HG03575 (cell line): ENCODE measurements at regions not wholly inside any gene's neighbourhood (a gene's known extent, or its start where the extent isn't known, plus 50 kb on each side); places are given as distances from the start of the nearest gene placed in this dataset.
"Not testable (repeated sequence)": the region's sequence is repeated elsewhere in the genome, so short reads cannot be mapped to it uniquely, and the experiment has no call there.

Experiments
- ATAC-seq: cut with Tn5 transposase; IDR thresholded peaks from one replicate; pipeline ENCODE4 v1.9.1; 2021; ENCODE audit not compliant: unreplicated experiment, insufficient number of reproducible peaks, low FRiP score; ENCODE audit errors: extremely low read depth

DNA sequence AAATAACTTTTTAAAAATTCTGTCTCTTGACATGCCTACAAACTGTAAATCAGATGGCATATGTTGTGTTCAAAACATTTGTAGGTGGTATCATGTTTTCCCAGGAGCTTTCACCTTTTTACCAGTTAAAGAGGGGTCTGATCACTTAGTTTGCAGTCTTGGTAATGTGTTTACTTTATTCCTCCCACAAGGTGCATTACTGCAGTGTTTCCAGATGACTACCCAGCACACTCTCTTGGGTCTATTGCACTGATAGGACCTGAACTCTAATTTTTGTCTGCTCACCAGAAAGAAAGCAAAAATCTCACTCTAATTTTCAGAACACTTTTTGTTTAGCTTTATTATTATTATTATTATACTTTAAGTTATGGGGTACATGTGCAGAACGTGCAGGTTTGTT is 734.1 kb downstream of the GBE1 start:
- ATAC-seq, result no peak

DNA sequence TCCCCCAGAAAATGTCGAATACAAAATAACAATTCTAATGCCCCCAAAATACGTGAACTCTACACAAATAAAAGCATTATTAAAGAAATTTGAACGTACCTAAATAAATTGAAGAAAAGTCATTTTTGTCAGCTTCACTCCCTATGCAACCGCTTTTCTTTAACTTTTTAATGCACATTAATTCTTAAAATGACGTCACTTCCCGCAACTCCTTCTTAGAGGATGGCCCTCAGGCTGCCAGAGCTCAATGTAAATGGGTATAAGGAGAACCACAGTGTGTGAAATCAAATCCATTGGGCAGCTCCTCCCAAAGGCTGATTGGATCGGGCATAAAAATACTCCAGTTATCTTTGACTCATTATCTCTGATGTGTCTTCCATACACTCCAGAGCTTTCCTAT is 736.9 kb downstream of the GBE1 start:
- ATAC-seq, result no peak

DNA sequence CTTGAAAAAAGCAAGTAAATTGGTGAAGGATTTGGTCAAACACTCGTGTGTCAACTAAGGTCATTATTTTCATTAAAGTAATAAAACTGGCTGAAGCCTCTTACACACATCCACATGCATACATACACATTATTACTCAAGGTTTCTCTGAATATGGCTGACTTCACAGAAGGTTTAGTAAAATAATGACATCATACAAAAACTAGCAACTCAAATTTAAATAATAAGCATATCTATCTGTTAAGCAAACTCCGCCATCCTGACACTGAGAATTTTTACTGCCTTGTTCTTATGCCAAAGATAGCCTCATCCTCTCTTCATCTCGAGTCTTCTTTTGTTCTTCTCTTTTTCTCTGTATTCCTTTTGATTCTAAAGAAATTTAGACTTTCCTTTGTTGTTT is 739.1 kb downstream of the GBE1 start:
- no peak for ATAC-seq

DNA sequence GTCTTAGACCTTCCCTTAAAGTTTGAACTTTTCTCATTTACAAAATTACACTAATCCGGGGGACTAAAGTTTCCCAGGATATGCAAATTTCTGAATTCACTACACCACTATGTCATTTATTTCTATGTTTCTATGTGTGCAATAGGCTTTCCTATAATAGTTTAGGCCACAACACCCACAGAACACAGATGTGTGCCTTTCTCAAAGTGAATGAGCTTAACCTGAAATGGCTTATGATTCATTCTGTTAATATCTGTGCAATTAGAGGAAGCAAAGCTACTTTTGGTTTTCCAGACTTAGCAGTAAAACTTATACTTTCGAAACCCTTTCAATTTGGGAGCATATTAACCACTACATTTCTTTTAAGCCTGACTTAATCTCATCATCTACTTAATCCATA is 748.1 kb downstream of the GBE1 start:
- no peak for ATAC-seq

DNA sequence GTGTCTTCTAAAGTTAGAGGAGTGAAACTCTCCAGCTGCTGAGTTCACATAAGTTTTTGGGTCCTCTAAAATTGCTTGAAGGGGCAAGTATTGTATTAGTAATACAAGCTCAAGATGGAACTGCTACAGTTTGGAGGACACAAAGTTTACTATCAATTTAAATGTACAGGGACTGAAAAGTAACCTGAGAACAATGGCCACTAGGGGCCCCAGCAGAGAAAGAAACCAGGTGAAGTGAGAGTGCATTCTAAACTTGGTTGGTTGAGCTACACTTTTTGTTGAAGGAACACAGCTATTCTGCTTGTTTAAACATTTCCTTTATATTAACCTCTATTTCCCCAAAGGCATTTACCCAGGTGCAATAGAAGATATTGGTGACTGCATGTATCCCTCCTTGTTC is 755.5 kb downstream of the GBE1 start:
- no peak for ATAC-seq

DNA sequence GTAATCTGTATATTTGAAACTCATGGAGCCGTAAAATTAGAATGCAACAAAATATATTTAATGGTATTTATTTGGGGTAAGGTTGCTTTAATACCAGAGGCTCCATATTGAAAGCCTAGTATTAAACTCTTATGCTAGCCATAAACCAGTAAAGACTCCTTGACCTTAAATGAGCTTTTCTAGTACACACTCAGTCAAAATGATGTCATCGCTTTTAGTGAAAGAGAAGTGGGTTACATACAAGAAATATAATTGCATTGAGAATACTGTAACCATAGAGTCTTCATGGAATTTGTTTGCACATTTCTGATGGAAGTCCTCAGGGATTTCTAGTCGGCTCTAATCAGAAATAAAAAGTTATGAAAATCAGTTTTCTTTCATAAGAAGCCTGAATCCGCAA is 757.6 kb downstream of the GBE1 start:
- ATAC-seq, result no peak

DNA sequence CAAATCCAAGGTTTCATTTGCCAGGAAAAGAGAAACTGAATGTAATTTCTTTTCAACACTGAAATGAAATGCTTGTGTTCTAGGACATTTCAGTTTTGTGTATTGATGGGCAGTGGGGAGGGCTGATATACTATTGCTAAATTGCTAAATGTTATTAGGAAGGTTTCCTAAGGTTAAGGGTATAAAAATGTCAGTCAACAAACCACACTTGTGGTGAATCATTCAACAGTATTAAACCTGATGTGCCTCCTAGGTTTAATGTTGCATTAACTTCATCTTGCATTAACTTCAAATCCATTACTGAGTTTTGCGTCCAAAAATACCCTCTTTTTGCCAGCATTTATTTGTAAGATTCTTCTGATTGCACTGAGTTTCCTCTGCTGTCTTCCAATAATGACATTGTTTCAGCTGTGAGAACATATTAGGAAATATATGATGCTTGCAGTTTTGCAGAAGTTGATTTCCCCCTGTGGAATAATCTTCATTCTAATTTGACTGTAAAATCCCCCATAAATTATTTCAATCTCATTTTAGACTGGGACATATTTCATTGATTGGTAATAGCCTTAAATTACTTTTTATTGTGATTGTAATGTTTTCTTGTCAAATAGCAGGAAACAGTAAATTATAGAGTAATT is 758.3 kb downstream of the GBE1 start:
- ATAC-seq, result no peak

DNA sequence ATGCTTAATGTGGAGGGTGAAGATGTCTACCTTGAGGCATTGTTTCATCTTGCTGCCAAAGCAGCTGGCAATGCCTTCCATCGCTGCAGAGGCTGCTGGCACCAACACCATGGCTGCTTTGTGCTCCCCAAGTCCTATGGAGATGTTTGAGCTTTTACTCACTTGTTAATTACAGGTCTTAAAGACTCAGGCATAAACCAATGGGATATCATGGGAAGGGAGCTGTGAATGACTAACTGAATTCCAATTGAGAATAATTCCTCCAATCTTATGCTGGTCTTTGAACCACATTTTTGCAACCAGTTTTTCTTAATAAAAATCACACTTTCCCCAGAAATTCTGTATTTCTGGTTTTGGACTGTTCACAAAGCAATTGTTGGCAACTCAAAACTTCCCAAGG is 762.0 kb downstream of the GBE1 start:
- ATAC-seq, result no peak

DNA sequence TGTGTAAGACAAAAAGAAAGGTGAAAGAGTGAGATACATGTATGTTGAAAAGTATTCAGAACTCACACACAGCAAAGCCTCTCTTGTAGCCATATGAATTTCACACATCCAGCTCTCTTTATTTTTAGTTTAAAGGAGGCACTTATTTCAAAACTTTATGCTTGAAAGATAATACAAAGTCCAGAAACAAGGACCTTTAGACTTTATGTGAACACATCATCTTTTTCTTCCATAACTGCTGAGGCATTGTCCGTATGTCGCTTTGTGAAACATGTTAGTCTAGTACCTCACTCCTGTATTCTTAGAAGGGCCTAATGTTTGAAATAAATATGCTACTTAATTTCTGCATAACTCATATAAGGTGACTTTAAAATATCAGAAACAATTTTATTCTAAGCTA is 763.4 kb downstream of the GBE1 start:
- no peak for ATAC-seq

DNA sequence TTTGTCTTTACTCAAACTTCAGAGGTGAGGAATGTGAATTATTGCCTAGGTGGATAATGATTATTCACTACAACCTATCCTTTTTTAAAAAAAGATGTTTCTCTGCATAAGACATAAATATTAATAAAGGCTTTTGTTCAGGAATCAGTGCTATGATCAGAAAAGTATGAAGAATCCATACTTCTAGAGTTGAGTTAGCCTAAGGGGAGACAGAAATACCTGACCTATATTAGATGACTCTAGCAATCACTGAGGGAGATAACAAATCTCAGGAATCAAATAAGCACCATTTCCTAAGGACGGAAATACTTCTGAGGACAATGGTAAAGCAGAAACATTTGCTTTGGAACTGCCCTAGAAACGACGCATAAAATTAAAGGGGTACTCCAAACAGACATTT is 763.8 kb downstream of the GBE1 start:
- no peak for ATAC-seq

DNA sequence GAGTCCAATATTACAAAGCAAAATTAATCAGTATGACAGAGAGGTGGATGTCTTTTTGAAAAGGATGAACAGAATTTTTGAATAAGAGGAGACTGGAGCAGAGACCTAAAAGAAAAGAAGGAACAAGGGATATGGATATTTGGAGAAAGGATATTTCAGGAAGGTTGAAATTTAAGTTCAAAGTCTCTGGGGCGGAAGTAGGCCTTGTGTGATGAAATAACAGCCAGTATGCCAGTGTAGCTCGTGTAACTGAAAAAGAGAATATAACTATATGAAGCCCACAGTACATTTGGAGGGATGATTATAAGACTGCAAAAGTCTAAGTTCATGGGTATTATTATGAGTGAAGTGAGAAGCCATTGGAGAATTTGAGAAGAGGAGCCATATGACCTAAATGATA is 766.7 kb downstream of the GBE1 start:
- no peak for ATAC-seq

DNA sequence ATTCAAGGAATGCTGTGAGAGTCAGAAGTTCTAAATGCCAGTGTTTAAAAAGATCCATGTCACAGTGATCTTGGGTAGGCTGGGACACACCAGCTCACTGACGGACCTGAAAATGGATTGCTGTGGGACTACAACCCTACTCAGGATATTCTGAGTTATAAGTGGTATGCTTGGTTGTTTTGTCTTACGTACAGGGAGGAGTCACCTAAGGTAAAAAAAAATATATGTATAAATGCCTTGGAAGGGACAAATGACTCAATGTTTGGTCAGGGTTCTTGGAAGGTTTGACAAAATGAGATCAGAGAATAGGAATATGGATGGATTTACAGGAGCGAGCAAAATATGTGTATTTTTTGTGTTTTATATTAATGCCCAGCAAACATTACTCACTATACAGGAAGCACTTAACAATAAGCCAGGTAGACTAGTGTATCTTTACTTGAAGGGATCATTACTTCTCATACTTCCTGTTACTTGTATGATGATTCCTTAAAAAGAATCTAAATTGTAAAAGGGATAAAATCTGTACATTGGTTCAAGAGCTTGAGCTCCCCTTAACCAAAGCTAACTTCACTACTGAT is 767.3 kb downstream of the GBE1 start:
- no peak for ATAC-seq

DNA sequence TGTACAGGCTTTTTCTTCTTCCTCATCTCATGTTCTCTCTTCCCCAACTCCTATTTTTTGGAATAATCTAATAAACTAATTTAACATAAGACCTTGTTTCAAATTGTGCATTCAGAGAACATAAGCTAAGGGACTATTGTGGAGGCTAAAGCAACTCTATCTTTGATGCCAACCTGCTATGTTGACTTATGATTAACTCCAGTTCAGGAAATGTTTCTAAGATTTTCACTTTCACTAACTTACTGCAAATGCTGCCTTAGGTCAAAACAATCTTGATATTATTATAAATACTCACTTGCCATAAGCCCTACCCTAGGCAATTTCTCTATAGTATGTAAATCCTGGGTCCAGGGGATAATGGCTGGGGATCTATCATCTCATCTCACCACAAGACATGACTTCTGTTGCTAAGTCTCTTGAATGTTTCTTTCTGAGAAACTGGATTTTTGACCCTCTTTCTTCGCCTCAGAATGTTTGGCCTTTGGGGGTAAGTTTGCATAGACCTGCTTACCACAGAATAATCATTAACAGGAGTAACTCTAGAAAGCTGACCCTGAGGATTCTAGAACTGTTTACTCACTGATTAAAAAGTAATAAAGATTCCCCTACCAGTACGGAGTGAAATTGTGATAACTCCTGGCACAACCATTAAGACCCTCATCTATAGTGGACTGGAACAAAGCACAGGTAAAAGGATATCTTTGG is 768.1 kb downstream of the GBE1 start:
- no peak for ATAC-seq

DNA sequence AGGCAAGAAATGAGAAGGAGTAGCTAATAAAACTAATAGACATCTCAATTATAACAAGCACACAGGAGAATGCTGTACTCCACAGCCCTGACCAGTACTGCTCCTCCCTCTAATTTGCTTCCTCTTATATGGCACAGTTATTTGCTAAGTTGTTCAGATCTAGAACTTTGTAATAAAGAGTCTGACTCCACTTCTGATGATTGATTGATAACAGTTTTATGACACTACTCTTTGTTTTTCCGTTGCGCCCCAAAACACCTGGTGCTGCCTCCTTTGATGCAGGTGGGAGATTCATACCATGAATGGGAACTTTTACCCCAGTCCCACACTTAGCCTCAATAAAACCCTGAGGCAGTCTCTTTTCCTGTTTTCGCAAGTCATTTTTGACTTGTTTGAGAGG is 777.7 kb downstream of the GBE1 start:
- no peak for ATAC-seq

DNA sequence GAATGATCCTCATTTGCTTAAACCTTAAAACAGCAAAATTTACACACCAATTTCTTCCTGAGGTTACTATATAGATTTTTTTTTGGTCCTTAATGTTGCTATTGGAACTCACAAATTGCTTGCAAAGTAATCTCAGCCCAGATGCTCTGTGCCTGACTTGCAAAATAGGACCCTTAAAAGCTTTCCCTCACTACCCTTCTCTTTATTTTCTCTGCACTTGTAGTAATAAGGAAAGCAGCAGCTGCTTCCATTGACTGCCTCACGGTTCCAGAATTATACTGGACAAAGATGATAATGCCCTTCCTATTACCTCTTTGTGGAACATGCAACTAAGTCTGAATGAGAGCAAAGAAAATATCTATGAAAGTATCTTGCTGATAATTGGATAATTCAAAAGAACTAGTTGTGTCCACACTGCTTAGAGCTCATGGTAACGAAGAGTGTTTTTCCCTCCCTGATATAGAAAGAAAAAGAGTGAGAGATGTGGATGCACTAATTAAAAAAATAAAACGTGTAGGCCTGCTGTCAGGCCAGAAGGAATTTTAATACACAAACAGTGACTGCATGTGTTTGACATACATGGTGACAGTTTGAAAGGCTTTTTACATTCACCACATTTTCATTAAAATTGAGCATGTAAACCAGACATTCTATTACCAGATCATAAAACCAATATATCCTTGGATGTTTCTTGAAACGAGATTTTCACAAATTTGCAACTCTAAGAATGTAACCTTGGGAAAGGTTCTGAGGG is 783.1 kb downstream of the GBE1 start:
- no peak for ATAC-seq

DNA sequence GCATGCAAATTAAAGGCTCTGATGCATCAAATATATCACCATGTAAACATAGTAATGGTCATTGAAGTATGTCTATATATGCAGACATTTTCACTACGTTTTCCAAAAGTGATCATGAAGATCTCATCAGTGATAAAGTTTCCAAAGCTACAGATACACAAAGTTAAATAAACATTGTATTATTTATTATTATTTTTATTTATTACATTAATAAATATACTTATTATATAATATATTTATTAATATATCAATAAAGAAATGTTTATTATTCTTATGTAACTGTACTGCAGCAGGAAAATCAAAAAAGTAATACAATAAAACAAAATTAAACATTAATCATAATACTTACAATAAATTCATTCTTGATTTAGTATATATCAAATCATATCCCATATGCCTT is 791.2 kb downstream of the GBE1 start:
- no peak for ATAC-seq

DNA sequence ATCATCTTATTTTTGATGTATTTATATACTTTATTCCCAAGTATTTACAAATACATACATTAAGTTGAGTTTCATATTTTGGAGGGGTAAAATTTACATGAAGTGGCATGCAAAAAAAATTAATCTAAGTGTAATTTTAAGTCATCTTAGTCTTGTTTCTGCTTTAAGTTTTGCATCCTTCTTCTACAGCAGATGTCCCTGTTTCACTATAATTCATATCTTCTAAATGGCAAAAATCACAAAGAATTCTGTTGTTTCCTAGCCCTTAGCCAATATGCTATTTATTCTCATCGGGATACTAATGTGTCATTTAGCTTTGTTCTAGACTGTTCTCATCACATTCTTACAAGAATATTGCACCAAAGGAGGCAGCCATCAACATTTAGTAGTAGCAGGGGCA is 831.9 kb downstream of the GBE1 start:
- ATAC-seq, result no peak

DNA sequence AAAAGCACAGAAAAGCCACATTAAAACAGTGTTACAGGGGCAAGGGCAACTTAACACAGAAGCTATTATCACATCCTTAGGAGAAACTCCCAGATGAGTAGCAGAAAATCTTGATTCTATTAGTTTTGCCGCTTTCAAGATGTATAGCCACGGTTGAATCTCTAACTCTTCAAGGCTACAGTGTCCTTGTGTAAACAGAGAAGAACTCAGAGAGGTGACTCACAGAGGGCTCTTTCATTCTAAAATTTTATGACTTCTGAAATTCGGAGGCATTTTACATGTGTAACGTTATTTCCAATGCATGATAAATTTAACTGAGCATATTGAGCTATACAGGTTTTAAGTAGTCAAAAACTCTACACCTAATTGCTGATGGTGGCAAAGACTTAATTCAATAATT is 846.6 kb downstream of the GBE1 start:
- ATAC-seq, result no peak

DNA sequence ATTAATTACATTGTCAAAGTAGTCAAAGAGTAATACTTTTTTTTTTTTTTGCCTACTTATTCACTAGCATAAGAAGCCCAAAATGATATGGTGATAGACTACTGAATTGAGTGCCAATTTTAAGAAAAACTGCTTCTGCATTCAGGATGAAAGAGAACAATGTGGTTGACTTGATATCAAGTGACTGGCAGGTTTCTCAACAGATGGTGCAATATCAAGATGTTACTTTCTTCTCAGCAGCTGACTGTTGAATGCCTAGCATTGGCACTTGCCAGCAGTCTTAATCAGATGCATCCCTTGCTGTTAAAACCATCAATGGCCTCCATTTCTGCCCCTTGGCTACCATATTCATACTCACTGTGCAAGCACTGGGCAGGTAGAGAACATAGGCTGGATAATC is 863.2 kb downstream of the GBE1 start:
- no peak for ATAC-seq

DNA sequence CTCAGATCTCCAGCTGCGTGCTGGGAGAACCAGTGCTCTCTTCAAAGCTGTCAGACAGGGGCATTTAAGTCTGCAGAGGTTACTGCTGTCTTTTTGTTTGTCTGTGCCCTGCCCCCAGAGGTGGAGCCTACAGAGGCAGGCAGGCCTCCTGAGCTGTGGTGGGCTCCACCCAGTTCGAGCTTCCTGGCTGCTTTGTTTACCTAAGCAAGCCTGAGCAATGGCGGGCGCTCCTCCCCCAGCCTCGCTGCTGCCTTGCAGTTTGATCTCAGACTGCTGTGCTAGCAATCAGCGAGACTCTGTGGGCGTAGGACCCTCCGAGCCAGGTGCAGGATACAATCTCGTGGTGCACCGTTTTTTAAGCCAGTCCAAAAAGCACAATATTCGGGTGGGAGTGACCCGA is 864.4 kb downstream of the GBE1 start:
- not testable (repeated sequence) for ATAC-seq
